ENCODE measurements at regions not wholly inside any gene's neighbourhood (a gene's known extent, or its start where the extent isn't known, plus 50 kb on each side); places are given as distances from the start of the nearest gene placed in this dataset.
"Not testable (repeated sequence)": the region's sequence is repeated elsewhere in the genome, so short reads cannot be mapped to it uniquely, and the experiment has no call there.

DNA sequence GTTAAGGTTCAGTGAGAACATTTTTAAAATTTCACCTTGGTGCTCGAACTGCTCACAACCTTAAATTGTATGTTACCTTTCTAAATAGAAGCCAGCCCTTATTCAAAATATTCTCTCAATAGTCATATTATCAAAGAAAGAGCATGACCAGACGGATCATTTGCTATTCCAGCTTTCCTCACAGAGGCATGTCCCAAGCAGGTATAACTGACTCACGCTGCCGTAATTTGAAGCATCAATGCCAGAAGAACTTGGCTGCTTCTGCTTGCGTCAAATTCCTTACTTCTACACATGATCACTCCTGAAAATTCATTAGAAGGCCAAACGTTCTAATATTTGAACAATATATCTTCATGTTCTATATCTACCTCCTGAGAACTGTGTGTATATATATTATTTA is 69.5 kb upstream of the VGLL4 start:
- TF ChIP-seq, protein P1, sequence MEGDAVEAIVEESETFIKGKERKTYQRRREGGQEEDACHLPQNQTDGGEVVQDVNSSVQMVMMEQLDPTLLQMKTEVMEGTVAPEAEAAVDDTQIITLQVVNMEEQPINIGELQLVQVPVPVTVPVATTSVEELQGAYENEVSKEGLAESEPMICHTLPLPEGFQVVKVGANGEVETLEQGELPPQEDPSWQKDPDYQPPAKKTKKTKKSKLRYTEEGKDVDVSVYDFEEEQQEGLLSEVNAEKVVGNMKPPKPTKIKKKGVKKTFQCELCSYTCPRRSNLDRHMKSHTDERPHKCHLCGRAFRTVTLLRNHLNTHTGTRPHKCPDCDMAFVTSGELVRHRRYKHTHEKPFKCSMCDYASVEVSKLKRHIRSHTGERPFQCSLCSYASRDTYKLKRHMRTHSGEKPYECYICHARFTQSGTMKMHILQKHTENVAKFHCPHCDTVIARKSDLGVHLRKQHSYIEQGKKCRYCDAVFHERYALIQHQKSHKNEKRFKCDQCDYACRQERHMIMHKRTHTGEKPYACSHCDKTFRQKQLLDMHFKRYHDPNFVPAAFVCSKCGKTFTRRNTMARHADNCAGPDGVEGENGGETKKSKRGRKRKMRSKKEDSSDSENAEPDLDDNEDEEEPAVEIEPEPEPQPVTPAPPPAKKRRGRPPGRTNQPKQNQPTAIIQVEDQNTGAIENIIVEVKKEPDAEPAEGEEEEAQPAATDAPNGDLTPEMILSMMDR (IDR thresholded peaks at IDR 0.05; ENCODE audit: insufficient read depth, low read length, missing control alignments) = no peak
- CTCF ChIA-PET = no interaction called here
- POLR2A ChIA-PET = no interaction called here
- no peak overlapping the region for H3K4me3 ChIP-seq (ENCODE audit: low read depth, low read length)
- no peak for DNase-seq (ENCODE audit: low read depth, low spot score)

GRCh38 chr3:11712646-11713045 is 68.9 kb upstream of the VGLL4 start:
- ChIA-PET CTCF (no interaction called here), POLR2A (no interaction called here)
- TF ChIP-seq, protein P1 (IDR thresholded peaks at IDR 0.05; ENCODE audit: insufficient read depth, low read length, missing control alignments) = no peak
- no peak overlapping the region for H3K4me3 ChIP-seq (ENCODE audit: low read depth, low read length)
- DNase-seq (ENCODE audit: low read depth, low spot score) = no peak

- no peak for DNase-seq (ENCODE audit: low read depth, low spot score)
- CTCF ChIA-PET = no interaction called here
- POLR2A ChIA-PET = no interaction called here
- TF ChIP-seq, protein P1 (IDR thresholded peaks at IDR 0.05; ENCODE audit: insufficient read depth, low read length, missing control alignments) = no peak
- H3K4me3 ChIP-seq (ENCODE audit: low read depth, low read length) = no peak overlapping the region; the same call in 1 of the 2 replicates
These were observed 68.2 kb upstream of the VGLL4 start for GRCh38 chr3:11711876-11712275.

DNA sequence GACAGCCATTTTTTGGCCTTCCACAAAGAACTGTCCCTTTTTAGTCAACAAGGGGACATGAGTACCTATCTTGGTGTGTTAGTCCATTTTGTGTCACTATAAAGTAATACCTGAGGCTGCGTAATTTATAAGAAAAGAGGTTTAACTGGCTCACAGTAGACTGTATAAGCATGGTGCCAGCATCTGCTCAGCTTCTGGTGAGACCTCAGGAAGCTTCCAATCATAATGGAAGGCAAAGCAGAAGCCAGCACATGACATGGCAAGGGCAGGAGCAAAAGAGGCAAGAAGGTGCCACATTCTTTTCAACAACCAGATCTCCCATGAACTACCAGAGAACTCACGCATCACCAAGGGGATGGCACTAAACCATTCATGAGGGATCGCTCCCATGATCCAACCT is 66.1 kb upstream of the VGLL4 start:
- POLR2A ChIA-PET = no interaction called here
- TF ChIP-seq, protein P1 (IDR thresholded peaks at IDR 0.05; ENCODE audit: insufficient read depth, low read length, missing control alignments) = no peak
- CTCF ChIA-PET = no interaction called here

GRCh38 chr3:11707084-11707483 is 63.4 kb upstream of the VGLL4 start:
- ChIA-PET CTCF (interaction anchor here (0.6 to 1.1 kb wide), 3 partner anchors 9 to 551 kb away, joined by 3 read pairs; no protein-coding TSS in a partner anchor), POLR2A (interaction anchor here (0.9 kb wide), 1 partner anchor 16 kb away, joined by 3 read pairs; no protein-coding TSS in a partner anchor)
- DNase-seq (ENCODE audit: low read depth, low spot score); H3K4me3 ChIP-seq (ENCODE audit: low read depth, low read length): not testable (repeated sequence)

More for the DNA sequence above, 66.1 kb upstream of the VGLL4 start:
- DNase-seq (ENCODE audit: low read depth, low spot score) = no peak
- no peak overlapping the region for H3K4me3 ChIP-seq (ENCODE audit: low read depth, low read length)

DNA sequence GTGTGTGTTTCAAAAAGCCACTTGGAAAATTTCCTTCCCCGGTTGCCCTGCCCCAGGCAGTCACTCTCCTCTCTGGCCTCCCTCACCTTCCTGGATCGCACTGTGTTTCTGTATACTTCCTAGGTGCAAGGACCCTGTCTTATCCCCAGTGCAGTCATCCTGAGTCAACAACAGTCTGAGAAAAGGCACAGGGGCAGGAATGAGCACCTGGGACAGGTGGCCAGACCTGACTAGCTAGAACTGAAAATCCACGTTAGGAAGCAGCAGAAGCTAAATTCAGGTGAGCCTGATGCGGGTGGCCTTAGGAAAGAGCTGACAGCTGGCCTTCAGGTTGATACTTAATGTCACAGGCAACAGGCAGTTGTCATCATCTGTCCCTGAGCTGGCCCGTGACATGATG is 62.9 kb upstream of the VGLL4 start:
- ChIA-PET CTCF (interaction anchor here (0.8 kb wide), 1 partner anchor 10 kb away, joined by 3 read pairs; no protein-coding TSS in a partner anchor), POLR2A (interaction anchor here (0.9 kb wide), 1 partner anchor 16 kb away, joined by 3 read pairs; no protein-coding TSS in a partner anchor)
- DNase-seq (ENCODE audit: low read depth, low spot score) = no peak
- H3K4me3 ChIP-seq (ENCODE audit: low read depth, low read length) = no peak overlapping the region
- TF ChIP-seq, protein P1 (IDR thresholded peaks at IDR 0.05; ENCODE audit: insufficient read depth, low read length, missing control alignments) = no peak

- no peak for DNase-seq (ENCODE audit: low read depth, low spot score)
- TF ChIP-seq, protein P1 (IDR thresholded peaks at IDR 0.05; ENCODE audit: insufficient read depth, low read length, missing control alignments) = no peak
- H3K4me3 ChIP-seq (ENCODE audit: low read depth, low read length) = no peak overlapping the region
- ChIA-PET CTCF (no interaction called here), POLR2A (no interaction called here)
These were observed 61.3 kb upstream of the VGLL4 start for GRCh38 chr3:11705049-11705448.
